Fibroblast of lung (primary cell): ENCODE measurements at regions not wholly inside any gene's neighbourhood (a gene's known extent, or its start where the extent isn't known, plus 50 kb on each side); places are given as distances from the start of the nearest gene placed in this dataset.

ENCODE experiments used
- DNase-seq, 2 donors: peaks; one replicate each; pipeline versions ENCODE4 v3.0.0 to v3.0.0-alpha.2; 2010; ENCODE audit warnings: low read depth in 2 of 2
- H2AFZ ChIP-seq: 2 replicates; pipeline ENCODE4 v1.5.1; 2012; ENCODE audit warnings: low read length, control low read depth, inconsistent platforms
- H3K27ac ChIP-seq: 2 replicates; pipeline ENCODE4 v1.5.1; 2011; ENCODE audit warnings: low read length, control low read depth; ENCODE audit not compliant: insufficient read depth
- H3K27me3 ChIP-seq: 2 replicates; pipeline ENCODE4 v1.5.1; 2011; ENCODE audit warnings: mild to moderate bottlenecking, low read length; ENCODE audit not compliant: control insufficient read depth, insufficient read depth
- H3K36me3 ChIP-seq: 2 replicates; pipeline ENCODE4 v1.5.1; 2011; ENCODE audit warnings: low read length; ENCODE audit not compliant: control insufficient read depth, insufficient read depth
- H3K4me1 ChIP-seq: 2 replicates; pipeline ENCODE4 v1.5.1; 2011; ENCODE audit warnings: low read length; ENCODE audit not compliant: control insufficient read depth, insufficient read depth; ENCODE audit errors: extremely low read depth
- H3K4me2 ChIP-seq: 2 replicates; pipeline ENCODE4 v1.5.1; 2011; ENCODE audit warnings: low read length, control low read depth; ENCODE audit not compliant: insufficient read depth; ENCODE audit errors: extremely low read depth
- H3K4me3 ChIP-seq, 4 experiments: fragments of 200-600 bp in 1 of 4; sonication (generic) in 1 of 4; replicated peaks in 1 of 4; 2 replicates each; pipeline ENCODE4 v1.5.1; 2011 to 2016; ENCODE audit warnings: low read length in 4 of 4, low read depth in 3 of 4, mild to moderate bottlenecking in 3 of 4, control low read depth in 2 of 4, inconsistent platforms in 1 of 4, mixed read lengths in 1 of 4; ENCODE audit not compliant: insufficient read depth in 1 of 4; ENCODE audit errors: control extremely low read depth in 1 of 4
- H3K79me2 ChIP-seq: 2 replicates; pipeline ENCODE4 v1.5.1; 2012; ENCODE audit warnings: mild to moderate bottlenecking, low read length, inconsistent platforms; ENCODE audit not compliant: control insufficient read depth, insufficient read depth
- H3K9ac ChIP-seq: 2 replicates; pipeline ENCODE4 v1.5.1; 2011; ENCODE audit warnings: mild to moderate bottlenecking, low read length, control low read depth; ENCODE audit not compliant: insufficient read depth
- H3K9me3 ChIP-seq: 2 replicates; pipeline ENCODE4 v1.5.1; 2012; ENCODE audit warnings: low read depth, low read length; ENCODE audit not compliant: control insufficient read depth, insufficient read depth
- H4K20me1 ChIP-seq: 2 replicates; pipeline ENCODE4 v1.5.1; 2011; ENCODE audit warnings: low read length; ENCODE audit not compliant: control insufficient read depth, insufficient read depth; ENCODE audit errors: extremely low read depth
- CTCF ChIP-seq, 2 donors: IDR thresholded peaks in 1 of 2; conservative IDR thresholded peaks in 1 of 2; 1 replicate in 1 of 2; 2 replicates in 1 of 2; pipeline ENCODE4 v1.5.1; 2011 to 2012; ENCODE audit warnings: low read length in 2 of 2, control low read depth in 1 of 2, inconsistent platforms in 1 of 2, low read depth in 1 of 2, mild to moderate bottlenecking in 1 of 2
- EZH2 ChIP-seq: IDR thresholded peaks from 2 replicates; pipeline ENCODE4 v1.5.1; 2012; ENCODE audit warnings: low read length, control low read depth, mild to moderate bottlenecking; ENCODE audit errors: missing control alignments

DNA sequence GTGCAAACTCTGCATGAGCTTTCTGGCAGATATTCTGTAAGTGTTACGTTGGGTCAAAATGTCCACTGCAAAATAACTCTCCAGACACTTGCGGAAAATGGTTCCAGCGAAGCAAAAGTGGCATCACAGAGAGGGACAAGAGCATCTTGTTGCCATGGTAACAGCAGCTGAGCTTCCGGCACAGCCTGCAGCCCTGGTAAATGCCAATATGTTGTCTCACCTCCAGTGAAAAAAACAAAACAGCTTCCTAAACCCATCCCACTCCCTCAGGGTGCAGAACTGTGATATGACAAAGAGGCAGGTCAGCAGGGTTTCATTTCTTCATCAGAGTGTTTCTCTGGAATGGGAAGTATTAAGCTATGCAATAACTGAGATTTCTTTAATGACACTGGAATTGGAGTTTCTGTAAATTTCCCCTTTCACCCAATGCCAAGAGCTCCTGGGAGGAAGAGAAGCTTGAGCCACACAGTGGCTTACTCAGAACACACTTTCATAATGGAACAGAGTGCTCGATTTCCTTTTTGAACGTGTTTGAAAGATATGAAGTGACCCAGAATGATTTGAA, 65.6 kb downstream of the FOXI2 start:
- Histone ChIP-seq H3K4me2 (no peak overlapping the region), H3K79me2 (no peaks in the 10 kb centered on the region), H3K4me1 (no peaks in the 10 kb centered on the region), H3K27me3 (no peaks in the 10 kb centered on the region), H2AFZ (no peak overlapping the region), H3K36me3 (no peaks in the 10 kb centered on the region), H3K9me3 (no peaks in the 10 kb centered on the region), H4K20me1 (no peaks in the 10 kb centered on the region), H3K27ac (no peak overlapping the region), H3K9ac (no peak overlapping the region), H3K4me3 (no peak overlapping the region)
- TF ChIP-seq CTCF (conservative IDR thresholded peaks at IDR 0.05 in 1 of 2, IDR thresholded peaks at IDR 0.05 in 1 of 2; ENCODE audit: low read depth in 1 of 2, low read length in 2 of 2) (no peak), EZH2 (no peak)
- DNase-seq, result no peak

GRCh38 chr10:127804696-127805095, 67.7 kb downstream of the FOXI2 start:
- DNase-seq, result no peak
- Histone ChIP-seq H3K36me3 (no peaks in the 10 kb centered on the region), H3K4me3 (no peak overlapping the region), H3K79me2 (no peaks in the 10 kb centered on the region), H3K9ac (no peak overlapping the region), H4K20me1 (no peaks in the 10 kb centered on the region), H3K4me2 (no peak overlapping the region), H3K27me3 (no peaks in the 10 kb centered on the region), H3K27ac (no peak overlapping the region), H2AFZ (no peak overlapping the region), H3K9me3 (no peaks in the 10 kb centered on the region), H3K4me1 (no peaks in the 10 kb centered on the region)
- TF ChIP-seq EZH2 (no peak), CTCF (conservative IDR thresholded peaks at IDR 0.05 in 1 of 2, IDR thresholded peaks at IDR 0.05 in 1 of 2; ENCODE audit: low read depth in 1 of 2, low read length in 2 of 2) (no peak)

GRCh38 chr10:127805950-127806349, 69.0 kb downstream of the FOXI2 start:
- Histone ChIP-seq H3K27ac (no peak overlapping the region), H3K4me2 (no peak overlapping the region), H3K9me3 (no peaks in the 10 kb centered on the region), H4K20me1 (no peaks in the 10 kb centered on the region), H2AFZ (no peak overlapping the region), H3K36me3 (no peaks in the 10 kb centered on the region), H3K27me3 (no peaks in the 10 kb centered on the region), H3K4me3 (no peak overlapping the region), H3K9ac (no peak overlapping the region), H3K4me1 (no peaks in the 10 kb centered on the region), H3K79me2 (no peaks in the 10 kb centered on the region)
- TF ChIP-seq EZH2, result no peak
- no peak for TF ChIP-seq CTCF (conservative IDR thresholded peaks at IDR 0.05 in 1 of 2, IDR thresholded peaks at IDR 0.05 in 1 of 2; ENCODE audit: low read depth in 1 of 2, low read length in 2 of 2)
- DNase-seq, result no peak
